Hepatocyte (in vitro differentiated cells): ENCODE measurements at regions not wholly inside any gene's neighbourhood (a gene's known extent, or its start where the extent isn't known, plus 50 kb on each side); places are given as distances from the start of the nearest gene placed in this dataset.
"Not testable (repeated sequence)": the region's sequence is repeated elsewhere in the genome, so short reads cannot be mapped to it uniquely, and the experiment has no call there.

ENCODE experiments used
- DNase-seq: peaks from one replicate; pipeline ENCODE4 v3.0.0-alpha.2; 2016; ENCODE audit warnings: low spot score
- H2AFZ ChIP-seq: fragments of 200-600 bp; sonication (generic); 2 replicates; pipeline ENCODE4 v1.6.0; 2016; ENCODE audit warnings: antibody characterized with exemption, mild to moderate bottlenecking
- H3K27ac ChIP-seq: fragments of 200-600 bp; sonication (generic); 2 replicates; pipeline ENCODE4 v1.5.1; 2016; ENCODE audit warnings: mild to moderate bottlenecking
- H3K27me3 ChIP-seq: fragments of 200-600 bp; sonication (generic); 2 replicates; pipeline ENCODE4 v1.6.1; 2016
- H3K36me3 ChIP-seq: fragments of 200-600 bp; sonication (generic); replicated peaks from 2 replicates; pipeline ENCODE4 v1.5.1; 2016; ENCODE audit warnings: low read depth; ENCODE audit not compliant: insufficient read depth
- H3K4me1 ChIP-seq: fragments of 200-600 bp; sonication (generic); 2 replicates; pipeline ENCODE4 v1.5.1; 2016; ENCODE audit warnings: mild to moderate bottlenecking, moderate library complexity; ENCODE audit not compliant: insufficient read depth
- H3K4me2 ChIP-seq: fragments of 200-600 bp; sonication (generic); 2 replicates; pipeline ENCODE4 v1.6.0; 2016
- H3K4me3 ChIP-seq: fragments of 200-600 bp; sonication (generic); 2 replicates; pipeline ENCODE4 v1.5.1; 2016; ENCODE audit warnings: mild to moderate bottlenecking
- H3K79me2 ChIP-seq: fragments of 200-600 bp; sonication (generic); 2 replicates; pipeline ENCODE4 v1.6.0; 2017; ENCODE audit warnings: mild to moderate bottlenecking
- H3K9me2 ChIP-seq: fragments of 200-600 bp; sonication (generic); replicated peaks from 2 replicates; pipeline ENCODE4 v1.6.0; 2017; ENCODE audit warnings: mild to moderate bottlenecking; ENCODE audit not compliant: insufficient read depth
- H3K9me3 ChIP-seq: fragments of 200-600 bp; sonication (generic); 2 replicates; pipeline ENCODE4 v1.5.1; 2016; ENCODE audit warnings: low read depth, mild to moderate bottlenecking
- H4K20me1 ChIP-seq: fragments of 200-600 bp; sonication (generic); 2 replicates; pipeline ENCODE4 v1.6.0; 2016; ENCODE audit warnings: mild to moderate bottlenecking; ENCODE audit not compliant: insufficient read depth, poor library complexity, severe bottlenecking
- EZH2 ChIP-seq: fragments of 200-600 bp; sonication (generic); IDR thresholded peaks from 2 replicates; pipeline ENCODE4 v1.6.1; 2016; ENCODE audit warnings: antibody characterized with exemption, mild to moderate bottlenecking, borderline replicate concordance
- EZH2phosphoT487 ChIP-seq: fragments of 200-600 bp; sonication (generic); IDR thresholded peaks from one replicate; pipeline ENCODE4 v1.6.1; 2018; ENCODE audit warnings: antibody characterized with exemption, mild to moderate bottlenecking, low read depth, moderate library complexity; ENCODE audit not compliant: unreplicated experiment, severe bottlenecking
- WGBS: methylation state at CpG from one replicate; pipeline ENCODE4 v1.1.6; 2016; ENCODE audit warnings: low lambda C conversion rate; ENCODE audit errors: missing lambda C conversion rate; 5-methylcytosine and 5-hydroxymethylcytosine counted together
- TF ChIP-seq, protein P1 (sequence below): fragments of 200-600 bp; sonication (generic); IDR thresholded peaks from 2 replicates; pipeline ENCODE4 v1.5.1; 2016; ENCODE audit warnings: antibody characterized with exemption, mild to moderate bottlenecking; ENCODE audit not compliant: poor library complexity

DNA sequence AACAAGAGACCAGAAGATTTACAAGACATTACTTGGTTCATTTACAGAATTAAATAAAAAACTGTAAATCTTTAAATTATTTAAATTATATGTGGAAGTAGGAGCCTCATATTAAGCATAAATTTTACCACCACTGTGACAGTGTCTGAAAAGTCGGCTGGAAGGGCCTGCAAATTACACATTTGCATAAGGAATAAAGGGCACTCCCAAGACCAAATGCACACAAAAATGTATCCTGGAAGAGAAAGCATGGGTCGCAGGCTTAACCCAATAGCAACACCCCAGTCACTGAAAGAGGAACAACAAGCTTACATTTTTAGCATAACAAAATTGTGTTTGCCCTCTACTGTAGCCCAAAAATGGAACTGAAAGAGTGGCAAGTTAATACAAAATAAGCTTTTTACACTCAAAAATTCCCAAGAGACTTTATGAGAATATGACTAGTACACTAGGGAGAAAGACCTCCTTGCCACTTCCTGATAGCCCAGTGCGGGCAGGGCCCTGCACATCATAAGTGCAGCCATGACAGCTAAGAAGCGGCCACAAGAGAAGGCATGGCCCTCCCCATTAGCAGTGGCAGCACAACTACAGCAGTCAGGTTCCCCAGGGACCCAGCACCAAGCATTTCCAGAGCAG lies 482.0 kb downstream of the DTWD2 start:
- H3K79me2 ChIP-seq: no peaks in the 10 kb centered on the region
- H4K20me1 ChIP-seq: no peaks in the 10 kb centered on the region
- 90% methylated on average over 4 of the region's 4 CpGs for WGBS
- no peak for TF ChIP-seq EZH2
- TF ChIP-seq, protein P1, sequence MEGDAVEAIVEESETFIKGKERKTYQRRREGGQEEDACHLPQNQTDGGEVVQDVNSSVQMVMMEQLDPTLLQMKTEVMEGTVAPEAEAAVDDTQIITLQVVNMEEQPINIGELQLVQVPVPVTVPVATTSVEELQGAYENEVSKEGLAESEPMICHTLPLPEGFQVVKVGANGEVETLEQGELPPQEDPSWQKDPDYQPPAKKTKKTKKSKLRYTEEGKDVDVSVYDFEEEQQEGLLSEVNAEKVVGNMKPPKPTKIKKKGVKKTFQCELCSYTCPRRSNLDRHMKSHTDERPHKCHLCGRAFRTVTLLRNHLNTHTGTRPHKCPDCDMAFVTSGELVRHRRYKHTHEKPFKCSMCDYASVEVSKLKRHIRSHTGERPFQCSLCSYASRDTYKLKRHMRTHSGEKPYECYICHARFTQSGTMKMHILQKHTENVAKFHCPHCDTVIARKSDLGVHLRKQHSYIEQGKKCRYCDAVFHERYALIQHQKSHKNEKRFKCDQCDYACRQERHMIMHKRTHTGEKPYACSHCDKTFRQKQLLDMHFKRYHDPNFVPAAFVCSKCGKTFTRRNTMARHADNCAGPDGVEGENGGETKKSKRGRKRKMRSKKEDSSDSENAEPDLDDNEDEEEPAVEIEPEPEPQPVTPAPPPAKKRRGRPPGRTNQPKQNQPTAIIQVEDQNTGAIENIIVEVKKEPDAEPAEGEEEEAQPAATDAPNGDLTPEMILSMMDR: no peak
- no peaks in the 10 kb centered on the region for H3K36me3 ChIP-seq
- H3K27me3 ChIP-seq: no peaks in the 10 kb centered on the region
- H2AFZ ChIP-seq: no peak overlapping the region
- H3K4me2 ChIP-seq: no peak overlapping the region
- H3K9me2 ChIP-seq: no peaks in the 10 kb centered on the region
- no peaks in the 10 kb centered on the region for H3K4me1 ChIP-seq
- no peaks in the 10 kb centered on the region for H3K9me3 ChIP-seq
- no peak for DNase-seq
- no peak overlapping the region for H3K4me3 ChIP-seq
- H3K27ac ChIP-seq: no peak overlapping the region

DNA sequence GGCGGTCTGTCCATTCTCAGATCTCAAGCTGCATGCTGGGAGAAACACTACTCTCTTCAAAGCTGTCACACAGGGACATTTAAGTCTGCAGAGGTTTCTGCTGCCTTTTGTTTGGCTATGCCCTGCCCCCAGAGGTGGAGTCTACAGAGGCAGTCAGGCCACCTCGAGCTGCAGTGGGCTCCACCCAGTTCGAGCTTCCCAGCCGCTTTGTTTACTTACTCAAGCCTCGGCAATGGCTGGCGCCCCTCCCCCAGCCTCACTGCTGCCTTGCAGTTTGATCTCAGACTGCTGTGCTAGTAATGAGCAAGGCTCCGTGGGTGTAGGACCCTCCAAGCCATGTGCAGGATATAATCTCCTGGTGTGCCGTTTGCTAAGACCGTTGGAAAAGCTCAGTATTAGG lies 486.1 kb downstream of the DTWD2 start:
- not testable (repeated sequence) for H3K9me3 ChIP-seq, DNase-seq, H3K4me2 ChIP-seq, H3K79me2 ChIP-seq, H3K27ac ChIP-seq, H2AFZ ChIP-seq, H4K20me1 ChIP-seq, H3K4me1 ChIP-seq, H3K4me3 ChIP-seq, H3K36me3 ChIP-seq, H3K9me2 ChIP-seq, H3K27me3 ChIP-seq
- 89% methylated on average over 9 of the region's 9 CpGs for WGBS

DNA sequence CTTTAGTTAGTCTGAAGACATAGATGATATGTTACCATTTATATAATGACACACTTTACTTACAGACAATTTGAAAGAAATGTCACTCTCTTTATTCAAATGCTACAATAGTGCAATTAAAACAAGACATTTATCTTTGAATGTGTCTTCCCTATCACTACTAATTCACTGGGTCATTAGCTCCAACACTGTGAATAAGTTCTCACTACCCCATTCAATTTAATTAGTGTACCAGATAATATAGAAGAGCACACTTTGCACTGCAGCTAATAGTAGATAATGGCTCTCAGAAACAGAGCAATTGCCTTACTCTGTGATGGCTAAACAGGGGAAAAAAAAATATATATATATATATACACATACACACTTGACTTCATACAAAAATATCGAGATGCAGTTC lies 497.0 kb downstream of the DTWD2 start:
- no peaks in the 10 kb centered on the region for H4K20me1 ChIP-seq
- H3K4me2 ChIP-seq: no peak overlapping the region
- no peak overlapping the region for H3K4me3 ChIP-seq
- H3K9me3 ChIP-seq: no peaks in the 10 kb centered on the region
- H3K4me1 ChIP-seq: no peaks in the 10 kb centered on the region
- TF ChIP-seq, protein P1: no peak
- no peak for TF ChIP-seq EZH2
- no peak for TF ChIP-seq EZH2phosphoT487
- no peaks in the 10 kb centered on the region for H3K36me3 ChIP-seq
- no peak overlapping the region for H3K27ac ChIP-seq
- WGBS: 92% methylated on average over 1 of the region's 1 CpG
- no peaks in the 10 kb centered on the region for H3K27me3 ChIP-seq
- no peaks in the 10 kb centered on the region for H3K79me2 ChIP-seq
- DNase-seq: no peak
- H3K9me2 ChIP-seq: no peaks in the 10 kb centered on the region
- H2AFZ ChIP-seq: no peak overlapping the region

DNA sequence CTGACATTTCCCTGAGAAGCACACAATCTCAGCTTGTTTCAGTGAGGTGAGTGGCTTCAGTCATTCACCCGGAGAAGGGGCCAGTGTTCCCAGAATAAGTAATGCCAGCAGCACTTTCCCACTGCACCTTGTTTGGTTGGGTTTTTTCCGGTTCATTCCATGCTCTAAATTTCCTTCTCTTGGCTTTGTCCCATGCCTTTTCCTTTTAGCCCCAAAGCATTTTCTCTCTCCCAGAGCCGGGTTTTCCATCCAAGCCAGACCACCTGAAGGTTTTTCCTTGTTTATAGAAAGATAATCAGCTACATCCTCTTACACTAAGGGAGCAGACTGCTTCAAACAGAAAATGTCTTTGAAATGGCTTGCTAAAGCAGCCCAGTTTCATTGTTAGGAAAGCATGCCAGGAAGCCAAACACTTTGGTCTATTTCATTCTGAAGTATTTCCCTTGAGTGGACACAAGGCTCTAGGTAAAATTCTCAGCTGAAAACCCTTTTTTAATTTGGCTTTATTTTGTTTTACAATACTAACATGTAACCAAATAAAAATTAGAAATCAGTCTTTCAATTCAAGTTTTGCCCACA lies 501.6 kb downstream of the DTWD2 start:
- whole genome bisulfite sequencing: 10% methylated on average over 3 of the region's 3 CpGs
- DNase-seq: peak; percentile 7

More for the DNA sequence above, 501.6 kb downstream of the DTWD2 start:
- Histone ChIP-seq H2AFZ (no peak overlapping the region), H4K20me1 (no peaks in the 10 kb centered on the region), H3K4me2 (no peak overlapping the region), H3K79me2 (no peaks in the 10 kb centered on the region), H3K4me1 (no peaks in the 10 kb centered on the region), H3K27me3 (no peaks in the 10 kb centered on the region), H3K4me3 (no peak overlapping the region), H3K9me2 (no peaks in the 10 kb centered on the region), H3K27ac (no peak overlapping the region), H3K9me3 (no peaks in the 10 kb centered on the region), H3K36me3 (no peaks in the 10 kb centered on the region)
- TF ChIP-seq EZH2phosphoT487 (no peak), EZH2 (no peak)
- TF ChIP-seq, protein P1: no peak
